HG03064 (cell line): ENCODE measurements at regions not wholly inside any gene's neighbourhood (a gene's known extent, or its start where the extent isn't known, plus 50 kb on each side); places are given as distances from the start of the nearest gene placed in this dataset.
A peak's percentile ranks its signal among the peaks of the same experiment; 100 is the strongest.

Source experiments
- ATAC-seq: cut with Tn5 transposase; IDR thresholded peaks from one replicate; pipeline ENCODE4 v1.9.1; 2021; ENCODE audit warnings: low read depth; ENCODE audit not compliant: unreplicated experiment

DNA sequence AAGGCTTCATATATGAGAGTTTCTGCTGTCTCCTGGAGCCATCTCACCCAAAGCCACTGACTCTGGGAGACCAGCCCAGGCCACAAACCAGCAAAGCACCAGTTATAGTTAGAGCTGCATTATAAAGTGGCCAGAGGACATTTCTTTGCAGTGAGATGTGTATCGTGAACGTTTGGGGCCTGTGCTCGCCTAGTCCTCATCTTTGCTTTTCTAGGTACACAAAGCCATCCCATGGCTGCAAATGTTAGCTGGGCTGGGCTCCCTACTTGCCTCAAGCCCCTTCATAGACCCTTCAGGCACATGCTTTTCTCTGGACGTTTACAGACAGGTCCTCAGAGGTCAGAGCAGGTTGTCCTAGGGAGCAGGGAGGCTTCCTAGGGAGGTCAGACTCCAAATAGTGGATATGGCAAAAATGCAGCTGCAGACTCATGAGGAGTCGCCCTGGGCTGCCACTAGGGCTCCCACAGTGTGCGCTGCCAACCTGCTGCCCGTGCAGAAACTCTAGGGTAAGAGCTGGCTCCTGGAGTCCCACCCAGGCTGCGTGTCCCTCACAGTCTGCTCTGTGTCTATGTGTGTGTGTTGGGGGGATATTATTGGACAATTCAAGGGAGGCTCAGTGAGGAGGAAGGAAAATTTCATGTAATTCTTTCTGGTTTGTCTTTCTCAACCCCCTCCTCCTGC lies 141.0 kb downstream of the RPIA start:
- peak; percentile 8 for ATAC-seq

GRCh38 chr2:88832992-88833389 lies 141.5 kb downstream of the RPIA start:
- ATAC-seq = no peak

DNA sequence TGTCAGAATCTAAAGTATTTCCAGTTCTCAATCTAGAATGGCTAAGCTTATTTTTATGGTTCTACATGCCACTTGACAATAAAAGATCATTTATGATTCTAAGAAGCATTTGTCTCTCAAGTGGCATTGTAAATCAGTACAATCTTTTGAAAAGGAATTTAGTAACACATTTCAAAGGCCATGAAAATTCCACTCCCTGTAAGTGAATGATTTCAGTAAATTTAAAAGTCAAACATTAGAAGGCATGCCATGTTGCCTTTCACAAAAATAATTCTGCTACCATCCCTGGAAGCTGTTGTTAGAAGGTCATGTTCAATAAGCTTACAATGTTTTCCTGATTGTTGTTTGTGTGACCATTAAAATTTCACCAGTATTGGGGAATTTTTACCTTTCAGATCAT lies 142.9 kb downstream of the RPIA start:
- no peak for ATAC-seq

GRCh38 chr2:88834866-88835265 lies 143.4 kb downstream of the RPIA start:
- ATAC-seq = no peak

- no peak for ATAC-seq
Observed at GRCh38 chr2:88835726-88836125, 144.3 kb downstream of the RPIA start.

DNA sequence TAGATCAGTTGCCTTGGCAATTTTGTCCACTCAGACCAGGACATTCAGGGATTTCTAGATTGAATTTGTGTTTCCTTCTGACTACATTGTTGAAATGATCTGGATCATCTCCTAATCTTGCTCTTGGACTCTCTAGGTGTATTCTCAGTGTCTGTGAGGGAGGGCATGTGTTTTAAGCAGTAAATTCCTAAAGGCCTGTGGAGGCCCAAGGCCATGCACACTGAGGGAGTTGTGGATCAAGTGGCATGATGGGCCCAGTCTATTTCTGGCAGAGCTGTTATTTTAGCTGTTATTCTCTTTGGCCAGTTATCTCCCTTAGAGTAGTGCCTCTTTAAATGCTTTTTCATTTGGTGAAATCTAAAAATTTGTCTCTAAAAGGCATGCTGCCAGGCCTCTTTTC lies 144.9 kb downstream of the RPIA start:
- no peak for ATAC-seq

- ATAC-seq = peak; percentile 13
Observed at GRCh38 chr2:88837511-88838160, 146.2 kb downstream of the RPIA start.

- peak; percentile 72 for ATAC-seq
Observed at GRCh38 chr2:88838165-88838635, 146.7 kb downstream of the RPIA start.

GRCh38 chr2:88841224-88841929 lies 149.9 kb downstream of the RPIA start:
- ATAC-seq = no peak

- ATAC-seq = no peak
Observed at GRCh38 chr2:88842656-88843460, 151.4 kb downstream of the RPIA start.

DNA sequence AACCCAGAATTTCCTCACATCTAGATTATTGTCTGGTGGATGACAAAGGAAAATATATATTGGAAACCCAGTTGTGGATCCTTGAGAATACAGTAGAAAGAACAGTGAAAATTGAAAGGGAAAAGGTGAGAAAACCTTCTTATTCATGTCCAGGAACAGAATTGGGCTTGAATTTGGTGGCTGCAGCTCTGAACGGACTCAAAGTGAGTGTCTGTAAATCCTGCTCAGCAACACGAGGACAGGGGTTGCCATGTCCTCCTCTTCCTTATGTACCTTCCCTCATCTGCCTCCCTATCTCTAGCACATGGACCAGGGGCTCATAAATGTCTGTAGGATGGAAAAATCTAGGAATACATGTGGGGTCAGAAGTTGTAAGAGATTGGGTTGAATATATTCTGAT lies 152.2 kb downstream of the RPIA start:
- no peak for ATAC-seq

GRCh38 chr2:88844960-88845359 lies 153.5 kb downstream of the RPIA start:
- no peak for ATAC-seq

DNA sequence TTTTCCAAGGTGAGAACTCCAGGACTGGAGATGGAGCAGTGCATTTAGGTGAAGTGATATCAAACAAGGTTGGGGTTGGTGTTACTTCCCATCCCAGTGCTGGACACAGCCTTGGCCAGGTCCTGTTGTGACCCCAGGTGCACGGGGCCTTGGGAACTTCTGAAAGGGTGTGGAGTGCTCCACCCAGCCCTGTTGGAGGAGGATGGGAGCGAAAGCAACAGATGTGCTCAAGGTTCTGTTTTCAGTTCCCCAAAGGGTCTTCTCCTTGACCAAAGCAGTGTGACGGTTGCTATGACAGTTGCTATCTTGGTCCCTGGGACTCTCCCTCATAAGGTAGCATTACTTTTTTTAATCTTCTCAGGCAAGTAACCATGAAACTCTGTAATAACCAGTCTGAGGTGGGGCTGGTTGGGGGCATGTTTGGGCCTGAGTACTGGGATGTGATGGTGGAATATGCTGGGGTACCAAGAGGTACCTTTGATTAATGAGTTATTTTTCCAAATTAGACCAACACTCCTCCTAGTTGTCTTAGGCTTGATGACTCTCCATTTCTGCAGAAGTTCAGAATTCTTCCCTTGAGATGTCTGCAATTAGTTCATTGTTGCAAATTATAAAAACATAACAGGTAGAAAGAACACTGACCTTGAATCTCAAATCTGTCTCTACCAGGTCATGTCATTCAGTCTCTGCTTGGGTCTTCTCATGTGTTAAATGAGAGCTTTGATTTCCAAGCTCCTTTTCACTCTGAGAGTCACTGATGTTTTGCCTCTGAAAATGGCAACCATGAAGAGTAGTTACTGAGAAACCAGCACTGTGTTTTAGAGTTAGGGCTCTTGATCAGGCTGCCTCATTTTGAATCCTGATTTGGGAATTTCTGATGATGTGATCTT lies 154.5 kb downstream of the RPIA start:
- ATAC-seq = peak; percentile 81

- no peak for ATAC-seq
Observed at GRCh38 chr2:88852753-88853402, 161.4 kb downstream of the RPIA start.

DNA sequence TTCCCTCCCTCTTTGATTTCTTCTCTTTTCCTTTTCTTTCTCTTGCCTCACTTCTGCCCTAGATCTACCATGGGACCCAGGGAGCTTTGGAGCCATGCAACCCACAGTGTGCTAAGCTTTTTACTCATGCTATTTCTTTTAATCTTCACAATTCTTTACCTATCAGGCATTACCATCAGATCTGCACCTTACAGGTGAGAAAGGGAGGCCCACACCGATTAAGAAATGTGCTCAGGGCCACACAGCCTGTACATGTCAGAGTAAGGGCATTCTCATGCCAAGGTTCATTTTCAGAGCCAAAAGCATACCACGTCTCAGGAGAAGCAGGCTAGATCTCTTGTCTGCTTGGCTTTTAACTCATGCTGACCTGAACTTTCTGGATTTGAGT lies 161.9 kb downstream of the RPIA start:
- ATAC-seq = no peak

- ATAC-seq = no peak
Observed at GRCh38 chr2:88854528-88854927, 163.1 kb downstream of the RPIA start.

DNA sequence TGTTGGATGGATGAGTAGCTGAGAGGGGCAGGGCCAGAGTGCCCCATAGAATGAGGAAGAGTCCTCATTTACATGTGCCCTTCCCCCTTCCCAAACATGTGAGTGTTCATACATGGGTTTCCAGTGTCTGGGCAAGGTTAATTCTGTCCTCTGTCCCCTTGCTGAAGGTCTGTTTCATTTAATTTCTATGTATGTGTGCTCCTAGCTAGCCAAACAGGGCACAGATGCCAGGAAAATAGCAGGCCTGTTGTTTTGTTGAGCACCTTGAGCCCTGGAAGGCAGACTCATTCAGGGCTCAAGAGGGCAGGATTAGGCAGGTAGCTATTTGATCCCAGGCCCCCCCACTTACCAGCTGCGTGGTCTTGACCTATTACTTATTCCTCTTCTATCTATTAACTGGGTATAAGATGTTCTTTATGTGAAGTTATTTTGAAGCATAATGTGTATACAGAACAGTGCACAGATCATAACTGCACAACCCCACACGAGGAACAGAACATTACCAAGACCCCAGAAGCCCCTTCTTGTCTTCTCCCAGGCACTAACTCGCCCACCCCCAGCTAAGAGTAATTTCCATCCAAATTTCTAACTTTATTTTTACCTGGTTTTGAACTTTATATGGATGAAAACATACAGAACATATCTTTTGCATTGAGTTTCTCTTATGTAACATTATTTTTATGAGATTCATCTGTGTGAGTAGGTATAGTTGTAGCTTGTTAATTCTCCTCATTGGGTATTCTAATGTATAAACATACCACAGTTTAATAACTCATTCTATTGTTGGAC lies 164.3 kb downstream of the RPIA start:
- ATAC-seq = no peak

DNA sequence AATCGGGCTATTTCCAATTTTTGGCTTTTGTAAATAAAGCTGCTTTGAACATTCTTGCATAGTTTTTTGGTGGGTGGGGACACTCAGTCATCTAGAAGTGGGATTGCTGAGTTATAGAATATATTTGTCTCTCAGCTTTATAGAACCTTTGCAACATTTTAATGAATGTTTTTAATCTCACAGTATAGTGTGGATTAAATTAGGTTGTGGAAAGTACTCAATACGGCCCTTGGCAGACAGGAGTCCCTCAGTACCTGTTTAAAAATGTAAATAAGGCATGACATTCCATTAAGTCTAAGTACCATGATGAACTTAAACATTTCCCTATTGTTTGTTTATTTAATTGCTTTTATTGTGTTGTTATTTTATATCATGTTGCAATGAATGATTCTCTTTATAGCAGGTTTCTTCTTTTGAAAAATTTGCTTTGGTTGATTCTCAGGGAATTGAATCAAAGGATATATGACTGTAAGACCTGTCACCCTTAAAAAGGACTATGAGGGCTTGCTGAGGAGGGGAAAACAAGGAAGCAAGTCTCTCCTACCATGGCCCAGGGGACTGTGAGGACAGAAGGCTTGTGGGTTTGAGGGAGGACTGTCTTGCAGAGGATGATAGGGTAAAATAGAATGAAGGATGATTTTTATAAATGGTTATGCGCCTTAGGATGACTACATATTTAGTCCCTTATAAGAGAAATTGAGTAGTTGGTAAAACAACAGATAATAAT lies 165.1 kb downstream of the RPIA start:
- ATAC-seq = no peak
